Neural cell (in vitro differentiated cells): ENCODE measurements at regions not wholly inside any gene's neighbourhood (a gene's known extent, or its start where the extent isn't known, plus 50 kb on each side); places are given as distances from the start of the nearest gene placed in this dataset.

Experiments used
- CTCF ChIP-seq: fragments of 450-650 bp; IDR thresholded peaks from 2 replicates; pipeline ENCODE4 v1.5.1; 2014; ENCODE audit warnings: antibody characterized with exemption, mild to moderate bottlenecking, moderate library complexity; ENCODE audit not compliant: poor library complexity, severe bottlenecking
- EP300 ChIP-seq: fragments of 450-650 bp; conservative IDR thresholded peaks from 2 replicates; pipeline ENCODE4 v1.6.1; 2014; ENCODE audit warnings: antibody characterized with exemption, mild to moderate bottlenecking, moderate library complexity; ENCODE audit not compliant: poor library complexity, severe bottlenecking
- EZH2 ChIP-seq: fragments of 200-600, 300-800 bp; shearing (Covaris generic), sonication (generic); IDR thresholded peaks from 2 replicates; pipeline ENCODE4 v1.6.1; 2014; ENCODE audit warnings: antibody characterized with exemption, low read length, borderline replicate concordance, mild to moderate bottlenecking; ENCODE audit not compliant: insufficient read depth, poor library complexity, severe bottlenecking
- MXI1 ChIP-seq: fragments of 450-650 bp; conservative IDR thresholded peaks from 2 replicates; pipeline ENCODE4 v1.6.1; 2014; ENCODE audit warnings: antibody characterized with exemption, mild to moderate bottlenecking; ENCODE audit not compliant: poor library complexity, severe bottlenecking
- POLR2AphosphoS5 ChIP-seq: IDR thresholded peaks from 2 replicates; pipeline ENCODE4 v1.6.1; 2012
- REST ChIP-seq: IDR thresholded peaks from 2 replicates; pipeline ENCODE4 v1.6.1; 2012; ENCODE audit warnings: borderline replicate concordance
- SMC3 ChIP-seq: fragments of 450-650 bp; conservative IDR thresholded peaks from 2 replicates; pipeline ENCODE4 v1.6.1; 2014; ENCODE audit warnings: antibody characterized with exemption, mild to moderate bottlenecking, moderate library complexity; ENCODE audit not compliant: poor library complexity
- TAF1 ChIP-seq: IDR thresholded peaks from 2 replicates; pipeline ENCODE4 v1.6.1; 2012; ENCODE audit warnings: low read depth

GRCh38 chr14:65939184-65939583 is 526.7 kb downstream of the FUT8 start:
- TF ChIP-seq EZH2 (no peak), CTCF (no peak), EP300 (no peak), TAF1 (no peak), MXI1 (no peak), POLR2AphosphoS5 (no peak), REST (no peak), SMC3 (no peak)
